Panc1 (cell line): ENCODE measurements at regions not wholly inside any gene's neighbourhood (a gene's known extent, or its start where the extent isn't known, plus 50 kb on each side); places are given as distances from the start of the nearest gene placed in this dataset.
"Not testable (repeated sequence)": the region's sequence is repeated elsewhere in the genome, so short reads cannot be mapped to it uniquely, and the experiment has no call there.

ENCODE experiments used
- ATAC-seq: fragments of 200-7000 bp; cut with Tn5 transposase; 2 replicates; pipeline ENCODE4 v1.9.1; 2020; ENCODE audit warnings: mild to moderate bottlenecking, moderate library complexity
- BruUV-seq: library from RNA; stranded (reverse); fragments of 400-500 nt; replicated peaks from 2 replicates; lab custom pipeline; 2021; lab: Mats Ljungman, UMichigan
- CTCF ChIA-PET: fragments of 300-600 bp; sonication (Branson Sonifier 250); formaldehyde crosslinking; loops from one replicate; lab custom pipeline; 2022; ENCODE audit warnings: antibody characterized with exemption; lab: Charles Lee
- POLR2A ChIA-PET: fragments of 300-600 bp; sonication (Branson Sonifier 250); formaldehyde crosslinking; loops from one replicate; lab custom pipeline; 2022; ENCODE audit warnings: antibody characterized with exemption; lab: Charles Lee
- DNase-seq: peaks from one replicate; pipeline ENCODE4 v3.0.0-alpha.2; 2010; ENCODE audit warnings: low read depth, low spot score
- H3K27ac ChIP-seq: 2 replicates; pipeline ENCODE4 v1.5.1; 2011; ENCODE audit warnings: mild to moderate bottlenecking, low read length, inconsistent platforms
- H3K27me3 ChIP-seq: fragments of 200-500 bp; sonication (Bioruptor generic); 2 replicates; pipeline ENCODE4 v1.6.0; 2014; ENCODE audit warnings: low read length, inconsistent platforms; ENCODE audit not compliant: control insufficient read depth, insufficient read depth
- H3K36me3 ChIP-seq: fragments of 200-500 bp; sonication (Bioruptor generic); 2 replicates; pipeline ENCODE4 v1.5.1; 2014; ENCODE audit warnings: inconsistent platforms, mild to moderate bottlenecking, low read length, moderate library complexity; ENCODE audit not compliant: control insufficient read depth, insufficient read depth
- H3K4me1 ChIP-seq: 2 replicates; pipeline ENCODE4 v1.5.1; 2011; ENCODE audit warnings: inconsistent platforms, mild to moderate bottlenecking, low read length, moderate library complexity; ENCODE audit not compliant: control insufficient read depth, insufficient read depth
- H3K4me3 ChIP-seq, 2 experiments: 2 replicates each; pipeline ENCODE4 v1.5.1; 2011 to 2012; ENCODE audit warnings: low read depth in 2 of 2, low read length in 2 of 2, mild to moderate bottlenecking in 2 of 2, inconsistent platforms in 1 of 2, moderate library complexity in 1 of 2
- H3K9me3 ChIP-seq: fragments of 200-500 bp; sonication (Bioruptor generic); 2 replicates; pipeline ENCODE4 v1.5.1; 2014; ENCODE audit warnings: low read depth, mild to moderate bottlenecking, inconsistent platforms, low read length, moderate library complexity; ENCODE audit not compliant: control insufficient read depth, insufficient read depth
- CTCF ChIP-seq: fragments of 450-650 bp; IDR thresholded peaks from 2 replicates; pipeline ENCODE4 v1.5.1; 2017; ENCODE audit warnings: mild to moderate bottlenecking
- POLR2AphosphoS5 ChIP-seq: IDR thresholded peaks from 2 replicates; pipeline ENCODE4 v1.6.1; 2012; ENCODE audit warnings: mild to moderate bottlenecking, low read depth, low read length, moderate library complexity
- REST ChIP-seq, 2 experiments: IDR thresholded peaks; 2 replicates each; pipeline ENCODE4 v1.6.1; 2011 to 2012; ENCODE audit warnings: low read depth in 2 of 2, control low read depth in 1 of 2, low read length in 1 of 2, mild to moderate bottlenecking in 1 of 2, moderate library complexity in 1 of 2; ENCODE audit not compliant: insufficient read depth in 1 of 2
- SIN3A ChIP-seq: IDR thresholded peaks from 2 replicates; pipeline ENCODE4 v1.6.1; 2012; ENCODE audit warnings: low read depth, mild to moderate bottlenecking, low read length, moderate library complexity, borderline replicate concordance; ENCODE audit not compliant: insufficient read depth
- TCF7L2 ChIP-seq: IDR thresholded peaks from 2 replicates; pipeline ENCODE4 v1.6.1; 2011; ENCODE audit warnings: mild to moderate bottlenecking, low read depth, low read length, inconsistent platforms
- in situ Hi-C: cut with HindIII; loops from 2 replicates; pipeline ENCODE4 v1.10.0; 2016; ENCODE audit warnings: low sequenced_read_pairs, low pct_unique_long_range_greater_than_20kb
- intact Hi-C: fragments of 100-400 bp; cut with micrococcal nuclease; formaldehyde crosslinking; loops from one replicate; pipeline ENCODE4 v1.10.0; 2022; ENCODE audit not compliant: unreplicated experiment

- intact Hi-C loops: no loop called here
- BruUV-seq: no TSS peak
- POLR2A ChIA-PET: no interaction called here
- in situ Hi-C loops: no loop called here
- Histone ChIP-seq H3K27me3 (no peaks in the 10 kb centered on the region), H3K27ac (no peak overlapping the region), H3K4me1 (no peaks in the 10 kb centered on the region), H3K9me3 (no peaks in the 10 kb centered on the region), H3K4me3 (no peak overlapping the region), H3K36me3 (no peaks in the 10 kb centered on the region)
- DNase-seq (no peak), ATAC-seq (no peak)
- TF ChIP-seq SIN3A (no peak), CTCF (no peak)
- CTCF ChIA-PET: no interaction called here
Measured at GRCh38 chr3:5505997-5506396, 318.5 kb downstream of the EDEM1 start.

- not testable (repeated sequence) for H3K27ac ChIP-seq
Measured at GRCh38 chr3:5508860-5509259, 321.4 kb downstream of the EDEM1 start.

GRCh38 chr3:5510300-5510699 is 322.8 kb downstream of the EDEM1 start:
- Histone ChIP-seq H3K4me1 (no peaks in the 10 kb centered on the region), H3K27ac (no peak overlapping the region), H3K9me3 (no peaks in the 10 kb centered on the region), H3K27me3 (no peaks in the 10 kb centered on the region), H3K36me3 (no peaks in the 10 kb centered on the region), H3K4me3 (no peak overlapping the region)
- in situ Hi-C loops (no loop called here), intact Hi-C loops (no loop called here)
- no peak for TF ChIP-seq POLR2AphosphoS5
- TF ChIP-seq SIN3A: no peak
- no peak for TF ChIP-seq TCF7L2
- ChIA-PET CTCF (no interaction called here), POLR2A (no interaction called here)
- no TSS peak for BruUV-seq
- ATAC-seq (no peak), DNase-seq (no peak)

More at GRCh38 chr3:5508860-5509259, 321.4 kb downstream of the EDEM1 start:
- intact Hi-C loops, ATAC-seq, BruUV-seq, H3K36me3 ChIP-seq, H3K27me3 ChIP-seq, in situ Hi-C loops, H3K4me1 ChIP-seq, CTCF ChIA-PET, H3K4me3 ChIP-seq, POLR2A ChIA-PET, H3K9me3 ChIP-seq, DNase-seq: not testable (repeated sequence)

GRCh38 chr3:5517921-5518320 is 330.4 kb downstream of the EDEM1 start:
- Histone ChIP-seq H3K36me3 (no peaks in the 10 kb centered on the region), H3K27me3 (no peaks in the 10 kb centered on the region), H3K9me3 (no peaks in the 10 kb centered on the region), H3K4me1 (no peaks in the 10 kb centered on the region), H3K27ac (no peak overlapping the region), H3K4me3 (no peak overlapping the region)
- POLR2A ChIA-PET: no interaction called here
- BruUV-seq: no TSS peak
- DNase-seq: no peak
- CTCF ChIA-PET: no interaction called here
- in situ Hi-C loops (no loop called here), intact Hi-C loops (no loop called here)
- no peak for ATAC-seq
- no peak for TF ChIP-seq REST (IDR thresholded peaks at IDR 0.05; ENCODE audit: insufficient read depth in 1 of 2, low read depth in 2 of 2, low read length in 1 of 2)
- no peak for TF ChIP-seq CTCF
- no peak for TF ChIP-seq SIN3A
- no peak for TF ChIP-seq TCF7L2
- TF ChIP-seq POLR2AphosphoS5: no peak
